ENCODE measurements at regions not wholly inside any gene's neighbourhood (a gene's known extent, or its start where the extent isn't known, plus 50 kb on each side); places are given as distances from the start of the nearest gene placed in this dataset.

GRCh38 chr1:229094476-229095311 lies 176.2 kb upstream of the RAB4A start:
- no peak for TF ChIP-seq CTCF (IDR thresholded peaks at IDR 0.05)
- no peak for TF ChIP-seq POLR2A (IDR thresholded peaks at IDR 0.05)
